ENCODE measurements at regions not wholly inside any gene's neighbourhood (a gene's known extent, or its start where the extent isn't known, plus 50 kb on each side); places are given as distances from the start of the nearest gene placed in this dataset.

DNA sequence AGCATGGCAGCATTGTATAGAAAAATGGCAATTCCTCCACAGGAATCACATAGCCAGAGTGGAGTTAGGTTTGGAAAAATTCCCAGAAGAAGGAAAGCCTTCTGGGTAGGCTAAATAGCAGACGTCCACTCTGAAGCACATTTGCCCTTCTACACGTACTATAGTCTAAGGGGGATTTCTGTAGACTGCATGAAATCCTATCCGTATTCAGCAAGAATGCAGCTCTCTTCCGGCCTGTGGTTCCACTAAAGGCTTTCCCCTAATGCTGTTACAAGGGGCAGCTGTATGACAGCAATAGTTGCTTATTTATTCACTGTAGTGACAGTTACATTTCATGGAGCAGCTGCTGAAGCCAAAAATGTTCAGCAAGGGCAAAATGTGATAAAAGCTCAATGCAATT, 263.6 kb downstream of the RWDD3 start (continued):
- TF ChIP-seq CHD7 (IDR thresholded peaks at IDR 0.05; ENCODE audit: low read depth, low read length) (no peak), ZNF57 (CRISPR knock-in tag; IDR thresholded peaks at IDR 0.05) (no peak), ZKSCAN8 (CRISPR knock-in tag; IDR thresholded peaks at IDR 0.05) (no peak)
